ENCODE measurements at regions not wholly inside any gene's neighbourhood (a gene's known extent, or its start where the extent isn't known, plus 50 kb on each side); places are given as distances from the start of the nearest gene placed in this dataset.

DNA sequence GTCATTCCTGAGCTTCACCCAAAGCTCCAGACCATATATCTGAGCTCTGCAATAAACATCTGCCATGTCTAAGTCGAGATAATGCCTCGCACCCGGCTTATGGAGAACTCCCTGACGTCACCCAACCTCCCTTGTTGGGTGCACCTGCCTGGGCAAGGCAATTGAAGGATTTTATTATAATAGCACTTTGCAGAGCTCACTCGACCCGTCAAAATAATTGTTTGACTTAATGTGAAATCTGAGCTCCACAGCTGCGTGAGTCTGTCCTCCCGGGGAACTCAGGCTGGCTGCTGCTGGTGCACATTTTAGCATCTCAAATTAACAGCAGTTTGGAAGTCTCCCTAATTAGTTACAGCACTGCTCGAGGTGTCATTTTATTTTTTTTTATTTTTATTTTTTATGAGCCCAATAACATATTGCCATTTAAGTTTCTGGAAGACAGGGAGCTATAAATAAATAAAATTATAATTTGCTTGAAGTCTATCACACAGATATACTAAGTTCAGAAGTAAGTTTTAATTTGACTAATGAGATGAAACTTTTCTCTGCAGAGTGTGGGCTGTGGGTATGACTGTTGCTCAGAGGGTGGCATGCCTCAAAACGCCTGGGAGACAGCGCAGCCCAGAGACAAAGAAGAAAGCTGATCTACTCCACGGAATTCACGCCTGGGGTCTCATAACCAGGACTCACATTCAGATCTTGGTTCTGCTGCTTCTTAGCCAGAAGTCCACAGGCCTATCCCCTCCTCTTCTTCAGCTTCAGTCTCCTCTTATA lies 401.4 kb upstream of the C16orf82 start:
- TF ChIP-seq, protein P1, sequence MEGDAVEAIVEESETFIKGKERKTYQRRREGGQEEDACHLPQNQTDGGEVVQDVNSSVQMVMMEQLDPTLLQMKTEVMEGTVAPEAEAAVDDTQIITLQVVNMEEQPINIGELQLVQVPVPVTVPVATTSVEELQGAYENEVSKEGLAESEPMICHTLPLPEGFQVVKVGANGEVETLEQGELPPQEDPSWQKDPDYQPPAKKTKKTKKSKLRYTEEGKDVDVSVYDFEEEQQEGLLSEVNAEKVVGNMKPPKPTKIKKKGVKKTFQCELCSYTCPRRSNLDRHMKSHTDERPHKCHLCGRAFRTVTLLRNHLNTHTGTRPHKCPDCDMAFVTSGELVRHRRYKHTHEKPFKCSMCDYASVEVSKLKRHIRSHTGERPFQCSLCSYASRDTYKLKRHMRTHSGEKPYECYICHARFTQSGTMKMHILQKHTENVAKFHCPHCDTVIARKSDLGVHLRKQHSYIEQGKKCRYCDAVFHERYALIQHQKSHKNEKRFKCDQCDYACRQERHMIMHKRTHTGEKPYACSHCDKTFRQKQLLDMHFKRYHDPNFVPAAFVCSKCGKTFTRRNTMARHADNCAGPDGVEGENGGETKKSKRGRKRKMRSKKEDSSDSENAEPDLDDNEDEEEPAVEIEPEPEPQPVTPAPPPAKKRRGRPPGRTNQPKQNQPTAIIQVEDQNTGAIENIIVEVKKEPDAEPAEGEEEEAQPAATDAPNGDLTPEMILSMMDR (IDR thresholded peaks at IDR 0.05; ENCODE audit: low read depth, low read length, missing control alignments) = no peak
- DNase-seq (ENCODE audit: extremely low read depth, low read depth) = no peak
- H3K4me3 ChIP-seq (replicated peaks; ENCODE audit: low read depth, low read length) = no peak overlapping the region

DNA sequence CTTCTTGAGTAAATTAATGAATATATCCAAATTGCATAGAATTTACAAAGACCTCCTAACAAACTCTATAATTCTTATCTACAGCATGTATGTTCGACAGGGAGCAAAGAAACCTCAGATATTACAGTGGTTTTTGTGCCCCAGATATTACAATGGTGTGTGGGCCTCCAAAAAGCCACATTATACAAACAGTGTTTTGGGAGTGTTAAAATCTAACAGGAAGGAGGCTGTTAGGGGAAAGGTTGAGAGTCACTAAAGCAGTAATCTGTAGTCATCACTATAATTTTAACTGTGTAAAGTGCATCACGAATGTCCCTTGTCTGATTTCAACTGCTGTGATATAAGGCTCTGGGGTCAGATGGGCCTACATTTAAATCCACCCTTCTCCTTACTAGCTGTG lies 400.2 kb upstream of the C16orf82 start:
- TF ChIP-seq, protein P1 (IDR thresholded peaks at IDR 0.05; ENCODE audit: low read depth, low read length, missing control alignments) = no peak
- no peak overlapping the region for H3K4me3 ChIP-seq (replicated peaks; ENCODE audit: low read depth, low read length)
- DNase-seq (ENCODE audit: extremely low read depth, low read depth) = no peak

DNA sequence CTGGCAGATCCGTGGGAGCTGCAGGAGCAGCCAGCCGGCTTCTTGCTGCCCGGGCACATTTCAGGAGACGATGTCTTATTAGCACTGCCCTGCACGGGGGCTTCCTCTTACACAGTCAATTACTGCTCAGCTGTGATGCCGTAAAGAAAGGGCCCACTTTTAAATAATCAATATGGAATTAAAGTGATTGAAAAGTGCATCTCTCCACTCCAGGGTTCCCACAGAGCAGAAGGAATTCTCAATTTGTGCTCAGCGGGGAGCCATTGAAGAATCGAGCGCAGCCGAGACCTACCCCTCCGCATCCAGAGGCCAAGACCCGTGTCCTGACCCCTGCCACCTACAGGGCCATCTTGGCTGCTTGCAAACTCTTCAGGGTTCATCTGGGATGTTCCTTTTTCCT lies 399.4 kb upstream of the C16orf82 start:
- H3K4me3 ChIP-seq (replicated peaks; ENCODE audit: low read depth, low read length) = no peak overlapping the region
- DNase-seq (ENCODE audit: extremely low read depth, low read depth) = no peak
- TF ChIP-seq, protein P1 (IDR thresholded peaks at IDR 0.05; ENCODE audit: low read depth, low read length, missing control alignments) = no peak

DNA sequence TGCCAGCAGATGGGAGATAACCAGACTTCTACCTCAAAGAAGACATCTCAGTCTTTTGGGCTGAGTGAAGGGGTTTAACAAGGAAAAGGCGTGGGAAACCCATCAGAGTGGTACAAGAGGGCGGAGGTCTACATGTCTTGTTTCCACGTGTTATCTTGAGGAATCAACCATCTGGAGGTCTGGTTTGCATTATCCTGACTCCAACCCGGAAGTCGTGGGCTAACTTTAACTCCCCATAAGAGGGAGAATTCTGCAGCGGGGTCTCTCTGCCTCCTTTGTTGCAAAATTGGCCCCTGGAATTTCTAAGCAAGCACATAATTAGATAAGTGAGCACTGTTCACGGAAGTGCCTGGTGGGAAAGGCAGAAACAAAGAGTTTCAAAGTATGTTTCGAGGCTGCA lies 398.7 kb upstream of the C16orf82 start:
- no peak overlapping the region for H3K4me3 ChIP-seq (replicated peaks; ENCODE audit: low read depth, low read length)
- TF ChIP-seq, protein P1 (IDR thresholded peaks at IDR 0.05; ENCODE audit: low read depth, low read length, missing control alignments) = no peak
- DNase-seq (ENCODE audit: extremely low read depth, low read depth) = no peak

DNA sequence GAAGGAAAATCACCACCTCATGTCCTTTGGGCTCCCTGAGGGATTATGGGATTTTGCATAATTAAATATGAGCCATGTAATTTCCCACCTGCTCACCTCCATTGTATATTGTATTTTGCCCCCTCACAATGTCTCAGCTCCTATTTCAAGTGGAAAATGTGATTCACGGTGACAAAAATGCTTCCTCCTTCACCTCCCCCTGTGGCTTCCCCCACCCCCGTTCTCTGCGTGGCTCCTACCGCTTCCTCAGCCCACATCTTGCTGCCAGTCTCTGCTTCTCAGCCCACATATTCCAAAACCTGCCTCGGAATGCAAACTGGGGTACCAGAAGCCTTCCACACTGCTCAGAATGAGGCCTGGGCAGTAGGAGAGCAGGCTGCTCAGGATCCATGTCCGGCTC lies 394.5 kb upstream of the C16orf82 start:
- TF ChIP-seq, protein P1 (IDR thresholded peaks at IDR 0.05; ENCODE audit: low read depth, low read length, missing control alignments) = no peak
- no peak for DNase-seq (ENCODE audit: extremely low read depth, low read depth)
- no peak overlapping the region for H3K4me3 ChIP-seq (replicated peaks; ENCODE audit: low read depth, low read length)

DNA sequence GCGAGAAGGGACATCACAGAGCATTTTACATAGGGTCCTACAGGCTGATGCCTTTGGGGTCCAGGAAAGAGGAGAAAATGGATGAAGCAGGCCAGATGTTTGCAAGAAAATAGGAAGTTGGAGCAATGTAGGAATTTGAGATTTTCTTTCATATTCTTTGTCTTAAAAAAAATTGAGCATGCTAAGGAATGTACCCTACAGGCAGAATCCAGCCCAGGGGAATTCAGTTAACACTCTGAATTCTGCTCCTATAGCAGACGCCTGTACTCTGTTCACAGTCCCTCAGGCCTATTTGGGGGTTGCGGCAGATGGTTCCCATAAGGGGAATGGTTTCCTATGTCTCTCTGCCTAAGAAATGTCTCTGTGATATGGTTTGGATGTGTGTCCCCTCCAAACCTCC lies 393.7 kb upstream of the C16orf82 start:
- TF ChIP-seq, protein P1 (IDR thresholded peaks at IDR 0.05; ENCODE audit: low read depth, low read length, missing control alignments) = no peak
- no peak overlapping the region for H3K4me3 ChIP-seq (replicated peaks; ENCODE audit: low read depth, low read length)
- DNase-seq (ENCODE audit: extremely low read depth, low read depth) = no peak

DNA sequence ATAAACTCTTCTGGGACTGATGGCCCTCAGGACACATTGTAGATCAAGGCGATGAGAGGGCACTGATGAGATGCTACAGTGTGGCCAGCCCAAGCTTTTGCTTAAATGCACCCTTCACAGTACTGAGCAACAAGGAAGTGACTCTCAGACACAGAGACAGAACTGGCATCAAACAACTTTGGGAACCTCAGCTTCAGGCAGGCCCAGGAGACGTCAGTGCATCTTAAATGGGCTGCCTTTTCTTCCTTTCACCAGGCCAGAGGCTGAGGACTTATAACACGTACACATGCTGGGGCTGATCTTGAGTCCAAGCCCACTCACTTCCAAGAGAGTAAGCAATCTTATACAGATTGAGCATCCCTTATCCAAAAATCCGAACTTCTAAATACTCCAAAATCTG lies 386.1 kb upstream of the C16orf82 start:
- no peak overlapping the region for H3K4me3 ChIP-seq (replicated peaks; ENCODE audit: low read depth, low read length)
- TF ChIP-seq, protein P1 (IDR thresholded peaks at IDR 0.05; ENCODE audit: low read depth, low read length, missing control alignments) = no peak
- no peak for DNase-seq (ENCODE audit: extremely low read depth, low read depth)

Data from HFF-Myc (cell line).